EH (cell line): ENCODE measurements at regions not wholly inside any gene's neighbourhood (a gene's known extent, or its start where the extent isn't known, plus 50 kb on each side); places are given as distances from the start of the nearest gene placed in this dataset.

ENCODE experiments used
- DNase-seq: peaks from one replicate; pipeline ENCODE4 v3.0.0-alpha.2; 2015; ENCODE audit warnings: low read depth

DNA sequence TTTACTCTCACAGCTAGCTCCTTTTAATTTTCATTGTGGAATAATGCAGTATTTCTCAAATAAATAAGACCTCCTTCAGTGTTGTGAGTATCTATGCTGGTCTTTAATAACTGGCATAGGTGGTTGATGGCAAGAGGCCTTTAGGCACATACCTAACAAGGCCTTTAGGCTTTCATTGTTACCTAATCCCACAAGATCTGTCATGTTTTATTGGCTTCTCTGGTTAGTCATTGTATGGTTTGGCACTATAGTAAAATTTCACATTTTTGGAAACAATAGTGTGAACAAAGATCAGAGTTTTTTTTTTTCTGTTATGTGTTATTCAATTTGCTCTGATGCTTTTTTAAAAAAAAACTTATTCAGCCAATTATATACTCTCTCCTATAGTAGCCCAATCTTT lies 89.8 kb upstream of the NEUROD1 start:
- no peak for DNase-seq

- DNase-seq: no peak
Measured at GRCh38 chr2:181771356-181771755, 91.0 kb upstream of the NEUROD1 start.

DNA sequence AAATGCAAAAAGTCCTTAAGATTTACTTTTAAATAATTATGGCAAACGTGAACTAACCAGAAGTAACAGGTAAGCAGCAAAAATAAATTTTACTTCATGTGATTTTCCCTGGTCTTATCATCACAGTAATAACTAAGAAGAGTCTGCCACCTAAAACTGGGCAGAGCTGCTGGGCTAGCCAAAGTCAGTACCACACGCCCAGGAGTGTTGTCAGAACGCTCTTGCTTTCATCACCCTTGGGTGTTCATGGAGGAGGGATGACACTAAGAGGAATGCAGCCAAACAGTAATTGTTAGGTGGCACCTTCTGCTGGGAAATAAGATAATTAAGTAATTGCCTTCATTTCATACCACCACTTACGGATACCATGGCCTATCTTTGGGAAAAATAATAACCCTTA lies 92.0 kb upstream of the NEUROD1 start:
- DNase-seq: no peak

DNA sequence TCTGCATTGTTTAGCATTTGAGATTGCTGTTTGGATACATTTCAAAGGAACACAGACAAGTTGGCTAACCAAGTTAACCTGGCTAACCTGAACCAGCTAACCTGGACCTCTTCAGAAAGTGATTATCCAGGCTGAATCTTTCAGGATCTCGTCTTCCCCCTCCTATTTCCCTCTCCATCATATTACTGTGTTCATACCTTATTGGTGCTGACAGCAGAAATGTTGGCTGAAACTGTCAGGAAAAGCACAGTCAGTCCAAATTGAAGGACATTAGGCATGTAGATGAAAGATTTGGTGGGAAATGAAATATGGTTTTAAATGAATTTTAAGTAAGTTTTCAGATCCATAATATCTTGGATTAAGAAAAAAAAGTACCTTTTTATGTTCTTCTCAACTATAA lies 92.5 kb upstream of the NEUROD1 start:
- no peak for DNase-seq

- DNase-seq: peak; percentile 66
Measured at GRCh38 chr2:181774685-181775084, 94.4 kb upstream of the NEUROD1 start.

- DNase-seq: no peak
Measured at GRCh38 chr2:181776336-181776735, 96.0 kb upstream of the NEUROD1 start.

DNA sequence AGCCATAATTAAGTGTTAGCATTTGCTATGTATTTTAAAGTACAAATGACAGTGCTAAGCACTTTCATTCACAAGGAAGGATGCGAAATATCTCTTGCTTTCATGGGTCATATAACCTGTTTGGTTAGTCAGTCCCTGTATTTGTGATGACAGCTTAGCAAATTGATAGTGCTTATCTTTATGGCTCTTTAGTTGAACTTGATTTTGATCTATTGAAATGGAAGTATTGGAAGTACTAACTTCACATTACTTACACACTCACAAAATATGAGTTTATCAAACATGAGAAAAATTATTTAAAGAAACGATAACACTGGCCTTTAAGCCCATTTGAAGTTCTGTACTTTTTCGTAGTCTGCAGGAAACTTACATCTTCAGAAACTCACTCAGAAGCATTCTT lies 97.4 kb upstream of the NEUROD1 start:
- no peak for DNase-seq

GRCh38 chr2:181778621-181779201 lies 98.4 kb upstream of the NEUROD1 start:
- DNase-seq: peak; percentile 46

GRCh38 chr2:181779288-181780021 lies 99.1 kb upstream of the NEUROD1 start:
- peak; percentile 68 for DNase-seq

- DNase-seq: peak; percentile 67
Measured at GRCh38 chr2:181780047-181780651, 99.8 kb upstream of the NEUROD1 start.

- DNase-seq: no peak
Measured at GRCh38 chr2:181780657-181781056, 100.3 kb upstream of the NEUROD1 start.

DNA sequence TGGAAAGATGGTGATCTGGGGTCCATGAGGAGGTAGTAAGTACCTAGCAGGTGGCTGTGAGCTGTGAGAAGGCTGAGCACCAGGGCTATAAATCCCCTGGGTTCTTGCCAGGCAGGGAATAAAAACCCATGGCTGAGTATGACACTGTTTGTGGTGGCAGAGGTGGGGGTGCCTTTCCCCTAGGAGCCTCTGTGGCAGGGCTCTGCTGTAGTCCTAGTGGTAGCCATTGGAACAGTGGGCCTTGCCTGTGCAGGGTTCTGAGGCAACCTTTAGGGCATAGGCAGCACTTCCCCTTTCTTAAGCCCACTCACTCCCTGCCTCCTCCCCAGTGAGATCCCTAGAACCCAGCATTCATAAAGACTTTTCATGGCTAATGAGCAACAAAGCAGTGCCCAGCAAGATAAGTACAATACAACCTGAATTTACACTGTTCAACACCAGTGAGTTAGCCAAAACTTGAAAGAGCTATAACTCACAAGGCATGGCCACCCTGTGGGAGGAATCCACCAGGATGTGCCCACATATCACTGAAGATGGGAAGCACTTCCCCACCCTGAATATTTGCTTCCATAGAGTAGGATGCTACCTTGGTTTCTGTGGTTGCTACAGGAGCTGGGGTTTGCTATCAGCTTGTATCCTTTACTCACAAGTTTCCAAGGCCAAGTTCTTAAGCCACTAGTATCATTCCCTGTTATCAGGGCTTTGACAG lies 100.9 kb upstream of the NEUROD1 start:
- no peak for DNase-seq

DNA sequence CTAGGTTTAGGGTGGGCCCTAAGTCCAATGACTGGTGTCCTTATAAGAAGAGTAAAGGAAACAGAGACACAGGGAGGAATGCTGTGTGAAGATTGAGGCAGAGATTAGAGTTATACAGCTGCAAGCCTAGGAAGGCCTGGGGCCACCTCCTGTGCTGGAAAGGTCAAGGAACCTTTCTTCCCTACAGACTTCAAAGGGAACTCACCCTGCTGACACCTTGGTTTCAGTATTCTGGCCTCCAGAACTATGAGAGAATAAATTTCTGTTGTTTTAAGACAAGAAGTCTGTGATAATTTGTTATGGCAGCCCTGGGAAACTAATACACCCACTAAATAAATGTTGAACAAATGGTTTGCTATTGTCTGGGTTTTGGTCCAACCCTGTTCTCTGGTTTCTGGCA lies 102.3 kb upstream of the NEUROD1 start:
- no peak for DNase-seq

GRCh38 chr2:181784556-181784955 lies 104.2 kb upstream of the NEUROD1 start:
- peak; percentile 86 for DNase-seq

DNA sequence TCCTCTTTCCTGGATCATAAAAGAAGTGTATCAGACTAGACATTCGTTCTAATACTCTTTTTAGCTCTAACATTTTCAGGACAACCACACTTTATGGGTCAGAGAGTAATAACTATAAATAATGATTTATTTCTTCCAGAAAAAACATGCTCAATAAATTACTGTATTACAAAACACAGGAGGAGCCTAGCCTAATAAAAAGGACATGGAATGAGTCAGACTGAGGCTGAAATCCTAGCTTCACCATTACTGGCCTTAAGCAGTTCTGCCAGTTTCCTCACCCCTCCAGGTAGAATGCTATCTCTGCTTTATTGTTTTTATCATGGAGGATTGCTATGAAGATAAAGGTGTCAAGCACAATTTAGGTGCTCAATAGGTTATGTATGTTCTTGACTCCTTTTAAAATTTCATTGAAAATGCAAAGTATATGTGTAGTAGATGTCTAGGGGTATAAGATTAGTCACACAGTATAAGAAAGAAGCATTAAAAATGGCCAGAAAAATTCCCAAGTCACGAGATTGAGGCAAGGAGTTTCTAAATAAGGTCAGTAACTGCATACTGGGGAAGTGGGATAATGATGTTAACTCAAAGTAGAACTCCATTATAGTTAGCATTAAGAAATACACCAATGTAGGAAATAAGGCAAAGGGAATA lies 105.5 kb upstream of the NEUROD1 start:
- DNase-seq: peak; percentile 85

DNA sequence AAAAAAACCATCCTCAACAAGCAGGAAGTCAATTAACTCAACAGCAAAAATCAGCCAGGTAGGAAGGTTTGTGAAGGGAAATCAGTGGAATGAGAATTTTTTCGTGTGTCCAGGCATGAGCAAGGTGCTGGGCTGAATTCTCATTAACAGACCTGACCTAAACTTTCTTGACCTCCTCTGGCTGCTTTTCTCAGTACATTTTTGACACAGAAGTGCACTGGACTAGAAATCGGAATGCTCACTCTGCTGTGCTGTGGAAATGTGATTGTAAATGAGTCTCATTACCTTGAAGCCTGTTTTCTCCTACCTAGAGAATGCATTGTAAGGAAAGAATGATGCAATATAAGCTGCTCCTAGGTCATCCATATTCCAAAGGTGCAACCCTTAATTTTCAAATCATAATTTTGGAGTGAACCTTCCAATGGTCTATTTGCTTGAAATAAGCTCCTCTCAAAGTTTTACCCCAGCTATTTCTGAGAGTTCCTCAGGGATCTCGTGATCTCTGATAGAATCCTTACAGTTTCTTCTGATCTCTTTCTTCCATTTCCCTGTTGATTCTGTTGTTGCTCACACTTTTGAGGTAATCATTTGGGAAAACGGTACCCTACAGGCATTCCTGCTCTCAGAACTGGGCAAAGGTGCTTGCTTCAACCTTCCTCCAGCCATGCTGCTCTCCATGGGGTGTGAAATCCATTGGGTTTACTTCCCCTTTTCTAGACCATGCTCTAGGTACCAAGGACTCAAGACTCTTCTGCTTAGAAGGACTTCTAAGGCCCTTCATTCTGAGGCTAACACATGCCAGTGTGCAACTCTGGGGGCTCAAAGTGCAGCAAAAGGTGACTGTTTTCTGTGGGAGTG lies 104.9 kb upstream of the ITPRID2 start:
- no peak for DNase-seq

DNA sequence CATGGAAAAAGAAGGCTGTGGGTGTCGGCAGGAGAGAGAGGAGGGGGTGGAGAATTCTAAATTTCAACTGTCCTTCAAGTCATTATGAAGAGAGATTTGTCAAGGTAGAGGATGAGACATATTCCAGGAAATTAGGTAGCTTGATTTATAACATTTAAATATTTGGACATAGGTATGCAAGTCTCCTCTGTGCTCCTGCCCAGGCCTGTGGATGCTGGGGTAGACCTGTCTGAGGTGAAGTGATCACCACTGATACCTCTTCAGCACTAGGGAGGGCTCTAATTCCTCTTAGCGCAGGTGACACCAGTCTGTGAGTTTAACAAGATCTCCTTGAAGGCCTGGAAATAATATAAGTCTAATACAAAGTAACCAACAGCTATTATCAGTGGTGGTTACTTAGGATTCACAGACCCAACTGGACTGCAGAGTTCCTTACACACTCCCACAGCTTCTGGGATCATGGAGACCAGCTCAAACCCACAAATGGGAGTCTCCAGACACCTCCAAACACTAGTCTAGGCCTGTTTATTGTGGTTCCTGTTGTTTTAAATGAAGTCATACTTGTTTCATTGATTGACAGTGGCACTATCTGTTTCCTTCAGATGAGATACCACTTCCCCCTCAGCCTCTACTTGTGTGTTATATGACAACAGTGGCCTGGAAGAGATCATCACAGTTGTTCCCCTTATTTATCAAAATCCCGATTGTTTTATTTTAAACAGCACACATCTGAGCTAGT lies 104.1 kb upstream of the ITPRID2 start:
- no peak for DNase-seq

DNA sequence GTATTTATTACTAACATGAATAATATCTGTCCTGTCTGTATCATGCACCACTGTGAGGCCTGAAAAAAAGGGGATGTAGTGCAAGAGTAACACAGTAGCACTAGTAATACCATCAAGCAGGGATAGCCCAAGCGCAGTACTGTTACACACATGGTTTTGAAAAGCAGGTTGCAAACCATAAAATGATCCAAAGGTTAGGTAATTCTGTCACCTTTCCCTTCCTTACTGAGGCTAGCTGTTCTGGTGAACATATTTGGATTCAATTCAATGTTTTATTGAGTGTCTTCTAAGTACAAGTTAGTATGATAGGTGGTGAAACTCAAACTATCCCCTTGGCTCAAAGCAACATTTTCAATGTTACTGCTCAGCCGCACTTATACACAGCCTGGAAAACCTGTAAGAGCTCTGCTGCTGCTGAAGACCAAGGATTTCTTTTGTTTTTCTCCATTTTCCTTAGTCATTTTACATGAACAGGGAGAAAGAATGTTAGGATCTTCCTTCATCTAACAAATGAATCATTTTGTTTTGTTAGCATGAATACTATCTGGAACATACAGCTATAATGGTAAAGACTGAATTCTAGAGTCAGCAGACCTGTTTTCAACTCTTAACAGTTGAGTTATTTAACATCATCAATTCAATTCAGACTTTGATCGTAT lies 102.5 kb upstream of the ITPRID2 start:
- peak; percentile 56 for DNase-seq

DNA sequence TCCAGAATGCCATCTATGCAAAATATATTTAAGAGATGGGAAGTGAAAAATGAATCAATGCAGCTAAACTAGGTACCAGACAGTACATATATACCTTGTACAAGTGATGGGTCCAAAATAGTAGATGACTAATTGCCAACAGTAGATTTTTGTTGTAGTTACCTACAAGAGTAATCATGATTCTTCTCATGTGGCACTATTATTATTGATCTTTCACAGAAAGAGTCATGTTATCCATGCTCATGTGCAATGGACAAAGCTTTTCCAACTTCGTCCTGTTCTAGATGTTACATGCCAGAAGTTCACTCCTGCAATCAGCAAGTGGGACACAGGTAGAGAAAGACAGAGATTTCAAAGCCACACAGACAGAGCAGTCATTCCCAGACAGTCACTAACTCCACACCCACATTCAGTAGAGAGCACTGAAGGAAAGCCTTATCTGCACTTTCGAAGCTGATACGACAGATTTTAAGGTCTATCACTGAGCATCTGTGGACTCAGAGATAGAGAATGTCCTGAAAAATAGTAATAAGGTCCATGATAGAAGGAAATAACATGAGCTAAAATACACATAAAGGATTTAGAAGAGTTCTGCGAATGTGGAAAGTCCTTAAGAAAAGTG lies 101.6 kb upstream of the ITPRID2 start:
- no peak for DNase-seq
